MM.1S (cell line): ENCODE measurements at regions not wholly inside any gene's neighbourhood (a gene's known extent, or its start where the extent isn't known, plus 50 kb on each side); places are given as distances from the start of the nearest gene placed in this dataset.

Experiments used
- EZH2phosphoT487 ChIP-seq: fragments of 300-600 bp; sonication (generic); IDR thresholded peaks from 2 replicates; pipeline ENCODE4 v1.6.1; 2018; ENCODE audit warnings: antibody characterized with exemption, low read length
- TF ChIP-seq, protein P1 (sequence below): fragments of 300-600 bp; sonication (generic); IDR thresholded peaks from 2 replicates; pipeline ENCODE4 v1.5.1; 2016; ENCODE audit warnings: antibody characterized with exemption, low read length, mixed read lengths

DNA sequence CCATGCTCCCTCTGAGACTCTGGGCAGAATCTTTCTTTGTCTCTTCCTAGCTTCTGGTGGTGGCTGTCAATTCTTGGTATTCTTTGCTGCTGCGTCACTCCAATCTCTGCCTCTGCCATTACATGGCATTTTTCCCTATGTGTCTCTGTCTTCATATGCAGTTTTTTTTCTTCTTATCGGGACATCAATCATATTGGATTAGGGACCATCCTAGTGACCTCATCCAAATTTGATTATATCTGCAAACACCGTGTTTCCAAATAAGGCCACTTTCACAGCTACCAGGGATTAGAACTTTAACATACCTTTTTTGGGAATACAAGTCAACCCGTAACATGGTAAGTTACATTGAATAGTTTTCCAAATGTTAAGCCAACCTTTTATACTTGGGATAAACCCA lies 358.2 kb upstream of the FRG2C start:
- TF ChIP-seq, protein P1, sequence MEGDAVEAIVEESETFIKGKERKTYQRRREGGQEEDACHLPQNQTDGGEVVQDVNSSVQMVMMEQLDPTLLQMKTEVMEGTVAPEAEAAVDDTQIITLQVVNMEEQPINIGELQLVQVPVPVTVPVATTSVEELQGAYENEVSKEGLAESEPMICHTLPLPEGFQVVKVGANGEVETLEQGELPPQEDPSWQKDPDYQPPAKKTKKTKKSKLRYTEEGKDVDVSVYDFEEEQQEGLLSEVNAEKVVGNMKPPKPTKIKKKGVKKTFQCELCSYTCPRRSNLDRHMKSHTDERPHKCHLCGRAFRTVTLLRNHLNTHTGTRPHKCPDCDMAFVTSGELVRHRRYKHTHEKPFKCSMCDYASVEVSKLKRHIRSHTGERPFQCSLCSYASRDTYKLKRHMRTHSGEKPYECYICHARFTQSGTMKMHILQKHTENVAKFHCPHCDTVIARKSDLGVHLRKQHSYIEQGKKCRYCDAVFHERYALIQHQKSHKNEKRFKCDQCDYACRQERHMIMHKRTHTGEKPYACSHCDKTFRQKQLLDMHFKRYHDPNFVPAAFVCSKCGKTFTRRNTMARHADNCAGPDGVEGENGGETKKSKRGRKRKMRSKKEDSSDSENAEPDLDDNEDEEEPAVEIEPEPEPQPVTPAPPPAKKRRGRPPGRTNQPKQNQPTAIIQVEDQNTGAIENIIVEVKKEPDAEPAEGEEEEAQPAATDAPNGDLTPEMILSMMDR, result no peak
- no peak for TF ChIP-seq EZH2phosphoT487
